ENCODE measurements at regions not wholly inside any gene's neighbourhood (a gene's known extent, or its start where the extent isn't known, plus 50 kb on each side); places are given as distances from the start of the nearest gene placed in this dataset.

DNA sequence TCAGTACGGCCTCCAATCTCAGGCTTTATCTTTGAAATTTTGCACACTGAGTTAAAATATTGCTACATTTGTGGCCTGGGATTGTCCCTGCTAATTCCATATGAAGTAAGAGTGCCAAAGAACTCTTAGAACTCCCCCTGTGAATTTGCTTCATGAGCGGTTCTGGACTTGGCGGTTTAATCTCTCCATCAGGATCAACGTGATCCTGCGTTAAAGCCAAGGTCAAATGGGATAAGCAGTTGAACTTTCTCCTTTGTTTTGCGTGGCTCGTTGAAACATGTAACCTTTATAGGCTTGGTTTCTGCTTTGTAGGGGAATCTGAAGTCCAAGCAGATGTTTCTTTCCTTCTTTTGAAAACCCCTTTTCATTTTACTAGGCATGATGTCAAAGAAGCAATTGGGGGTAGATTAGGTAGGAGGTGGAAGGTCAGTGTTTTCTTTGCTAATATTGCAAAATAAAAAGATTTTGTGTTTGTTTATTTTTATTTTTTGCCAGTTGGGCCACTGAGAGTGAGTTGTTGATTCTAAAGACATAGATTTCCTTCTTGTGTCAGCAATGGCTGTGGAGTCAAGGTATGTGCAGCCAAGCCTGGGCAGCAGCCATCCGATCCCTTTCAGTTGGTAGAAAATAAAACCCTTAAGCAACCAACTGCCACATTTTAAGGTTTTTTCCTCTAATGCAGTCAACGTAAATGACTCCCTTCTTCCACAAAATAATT lies 390.8 kb downstream of the NNT start:
- DNase-seq: no peak
- H3K36me3 ChIP-seq (replicated peaks): no peaks in the 10 kb centered on the region
- no peak overlapping the region for H3K27ac ChIP-seq
- no peak for TF ChIP-seq CTCF (IDR thresholded peaks at IDR 0.05; ENCODE audit: low read depth, low read length, missing control alignments)
- in situ Hi-C loops (cut with HindIII; ENCODE audit: low pct_ligation_motif_present, low sequenced_read_pairs): no loop called here
- H3K27me3 ChIP-seq (replicated peaks): no peaks in the 10 kb centered on the region
- no peak overlapping the region for H3K4me3 ChIP-seq (ENCODE audit: low read depth, low read length)

DNA sequence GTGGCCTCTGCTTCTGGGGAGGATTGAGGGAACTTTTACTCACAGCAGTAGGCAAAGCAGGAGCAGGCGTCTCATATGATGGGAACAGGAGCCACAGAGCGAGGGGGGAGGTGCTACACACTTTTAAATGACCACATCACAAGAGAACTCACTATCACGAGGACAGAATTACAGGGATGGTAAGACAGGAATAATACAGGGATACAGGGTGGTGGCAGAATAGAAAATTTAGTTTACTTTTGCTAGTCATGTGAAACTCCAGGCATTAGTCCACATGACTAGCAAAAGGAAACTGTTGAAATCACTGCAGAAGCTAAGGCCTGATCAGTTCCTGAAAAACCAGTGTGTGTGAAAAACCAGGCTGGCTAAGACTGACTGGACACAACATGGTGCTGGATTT lies 382.4 kb downstream of the NNT start:
- TF ChIP-seq CTCF (IDR thresholded peaks at IDR 0.05; ENCODE audit: low read depth, low read length, missing control alignments): no peak
- H3K27ac ChIP-seq: no peak overlapping the region
- no peak for DNase-seq
- no peaks in the 10 kb centered on the region for H3K36me3 ChIP-seq (replicated peaks)
- no peaks in the 10 kb centered on the region for H3K27me3 ChIP-seq (replicated peaks)
- in situ Hi-C loops (cut with HindIII; ENCODE audit: low pct_ligation_motif_present, low sequenced_read_pairs): no loop called here
- H3K4me3 ChIP-seq (ENCODE audit: low read depth, low read length): no peak overlapping the region

- no peak for TF ChIP-seq CTCF (IDR thresholded peaks at IDR 0.05; ENCODE audit: low read depth, low read length, missing control alignments)
Observed at GRCh38 chr5:43981556-43981955, 378.6 kb downstream of the NNT start.

GRCh38 chr5:43973908-43974307 lies 370.9 kb downstream of the NNT start:
- DNase-seq: no peak
- in situ Hi-C loops (cut with HindIII; ENCODE audit: low pct_ligation_motif_present, low sequenced_read_pairs): no loop called here
- Histone ChIP-seq H3K27me3 (replicated peaks) (no peaks in the 10 kb centered on the region), H3K36me3 (replicated peaks) (no peaks in the 10 kb centered on the region), H3K4me3 (ENCODE audit: low read depth, low read length) (no peak overlapping the region), H3K27ac (no peak overlapping the region)
- no peak for TF ChIP-seq CTCF (IDR thresholded peaks at IDR 0.05; ENCODE audit: low read depth, low read length, missing control alignments)

More at GRCh38 chr5:43981556-43981955, 378.6 kb downstream of the NNT start:
- DNase-seq: no peak
- Histone ChIP-seq H3K27me3 (replicated peaks) (no peaks in the 10 kb centered on the region), H3K4me3 (ENCODE audit: low read depth, low read length) (no peak overlapping the region), H3K27ac (no peak overlapping the region), H3K36me3 (replicated peaks) (no peaks in the 10 kb centered on the region)
- in situ Hi-C loops (cut with HindIII; ENCODE audit: low pct_ligation_motif_present, low sequenced_read_pairs): no loop called here

DNA sequence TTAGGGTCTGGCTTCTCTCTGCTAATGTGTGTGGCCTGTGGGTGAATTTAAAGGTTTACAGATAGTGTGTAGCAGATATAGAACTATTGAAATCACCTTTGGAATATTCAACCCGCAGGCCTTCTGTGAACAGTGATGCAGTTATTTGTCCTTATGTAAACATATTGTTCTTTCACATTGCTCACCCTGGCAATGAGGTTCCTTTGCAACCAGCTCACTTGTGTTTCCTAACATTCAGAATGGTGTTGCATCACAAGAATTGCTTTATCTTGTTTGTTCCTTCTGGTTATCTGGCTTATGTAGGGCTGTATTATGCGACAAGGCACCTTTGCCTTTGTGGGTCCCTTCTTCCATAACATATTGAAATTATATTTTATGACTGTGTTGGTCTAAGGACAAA lies 370.3 kb downstream of the NNT start:
- Histone ChIP-seq H3K27ac (no peak overlapping the region), H3K27me3 (replicated peaks) (no peaks in the 10 kb centered on the region), H3K4me3 (ENCODE audit: low read depth, low read length) (no peak overlapping the region), H3K36me3 (replicated peaks) (no peaks in the 10 kb centered on the region)
- in situ Hi-C loops (cut with HindIII; ENCODE audit: low pct_ligation_motif_present, low sequenced_read_pairs): no loop called here
- DNase-seq: no peak
- TF ChIP-seq CTCF (IDR thresholded peaks at IDR 0.05; ENCODE audit: low read depth, low read length, missing control alignments): no peak

DNA sequence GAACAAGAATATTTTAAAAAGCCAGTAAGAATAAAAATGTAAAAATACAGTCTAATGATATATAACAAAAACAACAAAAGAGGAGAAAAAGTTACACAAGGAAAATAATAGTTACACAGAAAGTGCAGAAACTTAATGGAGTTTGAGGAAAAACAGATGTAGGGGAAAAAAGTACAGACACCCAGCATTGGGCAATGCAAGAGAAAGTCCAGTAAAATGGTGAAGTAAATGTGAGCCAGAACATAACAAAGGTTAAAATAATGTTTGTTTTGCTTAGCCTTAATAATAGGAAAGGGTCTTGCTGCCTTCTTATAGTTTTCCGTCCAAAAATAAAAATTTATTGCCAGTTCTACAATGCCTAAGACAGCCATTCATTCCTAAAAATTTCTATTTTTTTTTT lies 364.2 kb downstream of the NNT start:
- no peak for TF ChIP-seq CTCF (IDR thresholded peaks at IDR 0.05; ENCODE audit: low read depth, low read length, missing control alignments)
- in situ Hi-C loops (cut with HindIII; ENCODE audit: low pct_ligation_motif_present, low sequenced_read_pairs): no loop called here

More for the DNA sequence above, 364.2 kb downstream of the NNT start:
- Histone ChIP-seq H3K4me3 (ENCODE audit: low read depth, low read length) (no peak overlapping the region), H3K36me3 (replicated peaks) (no peaks in the 10 kb centered on the region), H3K27me3 (replicated peaks) (no peaks in the 10 kb centered on the region), H3K27ac (no peak overlapping the region)
- DNase-seq: no peak

All from brain microvascular endothelial cell (primary cell).